HG03558 (cell line): ENCODE measurements at regions not wholly inside any gene's neighbourhood (a gene's known extent, or its start where the extent isn't known, plus 50 kb on each side); places are given as distances from the start of the nearest gene placed in this dataset.
A peak's percentile ranks its signal among the peaks of the same experiment; 100 is the strongest.
"Not testable (repeated sequence)": the region's sequence is repeated elsewhere in the genome, so short reads cannot be mapped to it uniquely, and the experiment has no call there.

ENCODE experiments used
- ATAC-seq: cut with Tn5 transposase; IDR thresholded peaks from one replicate; pipeline ENCODE4 v1.9.1; 2021; ENCODE audit warnings: moderate number of reproducible peaks; ENCODE audit not compliant: unreplicated experiment; ENCODE audit errors: extremely low read depth

DNA sequence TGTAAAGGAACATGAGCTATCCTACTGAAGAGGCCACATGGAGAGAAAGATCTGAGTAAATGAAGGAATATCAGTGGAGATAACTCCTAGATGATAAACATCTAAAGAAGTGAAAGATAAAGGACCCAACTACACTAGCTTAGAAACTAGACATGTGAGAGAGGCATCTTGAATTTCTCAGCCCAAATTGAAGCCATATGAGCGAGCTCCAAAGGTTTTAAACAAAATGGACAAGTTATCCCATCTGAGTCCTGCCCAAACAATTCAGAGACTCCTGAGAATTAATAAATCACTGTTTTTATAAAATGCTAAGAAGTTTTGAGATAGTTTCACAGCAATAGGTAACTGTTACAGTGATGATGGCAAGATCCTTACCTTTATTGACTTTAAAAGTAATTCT lies 438.9 kb downstream of the NAV3 start:
- no peak for ATAC-seq

- ATAC-seq = no peak
Measured at GRCh38 chr12:78271546-78271945, 440.9 kb downstream of the NAV3 start.

- ATAC-seq = no peak
Measured at GRCh38 chr12:78275886-78276285, 445.2 kb downstream of the NAV3 start.

GRCh38 chr12:78278706-78279190 lies 448.1 kb downstream of the NAV3 start:
- no peak for ATAC-seq

DNA sequence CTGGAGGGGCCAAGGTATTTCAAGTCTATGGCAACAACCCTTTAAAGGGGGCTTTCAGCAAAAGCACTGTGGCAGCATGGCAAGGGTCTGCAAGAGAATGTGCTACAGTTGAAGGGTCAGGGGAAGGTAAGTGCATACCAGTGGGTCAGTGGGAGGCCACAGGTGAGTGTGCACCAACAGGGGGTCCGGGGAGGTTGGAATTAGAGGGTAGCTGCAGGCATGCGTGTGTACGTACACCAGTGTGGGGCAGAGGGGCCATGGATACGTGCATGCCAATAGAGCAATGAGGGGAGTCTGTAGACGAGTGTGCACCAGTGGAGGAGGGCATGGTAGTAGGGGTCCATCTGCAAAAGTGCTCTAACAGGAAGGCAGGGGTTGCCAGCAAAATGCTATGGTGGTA lies 448.9 kb downstream of the NAV3 start:
- no peak for ATAC-seq

DNA sequence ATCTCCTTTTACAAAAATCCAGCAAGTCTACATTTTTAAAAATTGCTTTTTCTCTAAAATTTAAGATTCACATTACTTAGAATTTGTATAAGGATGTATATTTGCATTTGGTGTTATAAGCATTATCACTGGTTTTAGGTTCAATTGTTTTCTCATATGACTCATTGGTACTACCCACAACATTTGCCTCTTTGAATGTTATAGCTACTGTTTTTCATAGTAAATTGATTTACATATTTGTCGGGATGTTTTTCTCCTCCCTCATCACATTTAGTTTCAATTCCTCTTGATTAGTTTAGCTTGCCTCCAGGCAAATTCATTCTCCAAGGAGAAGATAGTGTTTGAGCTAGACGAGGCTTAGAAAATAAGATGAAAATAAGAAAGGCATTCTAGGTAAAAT lies 450.4 kb downstream of the NAV3 start:
- ATAC-seq = not testable (repeated sequence)

DNA sequence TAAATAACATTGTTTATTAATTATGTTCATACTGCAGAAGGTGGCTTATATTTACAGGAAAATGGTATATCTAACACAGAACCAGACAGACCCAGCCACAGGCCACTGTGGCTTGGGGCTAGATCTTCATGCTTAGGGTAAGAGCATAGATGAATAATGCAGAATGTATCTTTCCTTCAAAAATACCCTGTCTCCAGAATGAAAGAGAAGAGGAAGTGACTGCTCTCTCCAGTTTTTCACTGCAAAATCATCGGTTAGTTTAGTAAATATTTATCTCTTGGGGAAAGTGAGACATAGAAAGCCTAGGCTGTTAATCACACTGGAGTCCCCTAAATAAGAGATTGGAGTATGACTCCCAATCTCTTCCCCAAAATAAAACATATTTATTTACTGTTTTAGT lies 453.7 kb downstream of the NAV3 start:
- no peak for ATAC-seq

- no peak for ATAC-seq
Measured at GRCh38 chr12:78290606-78291345, 460.1 kb downstream of the NAV3 start.

DNA sequence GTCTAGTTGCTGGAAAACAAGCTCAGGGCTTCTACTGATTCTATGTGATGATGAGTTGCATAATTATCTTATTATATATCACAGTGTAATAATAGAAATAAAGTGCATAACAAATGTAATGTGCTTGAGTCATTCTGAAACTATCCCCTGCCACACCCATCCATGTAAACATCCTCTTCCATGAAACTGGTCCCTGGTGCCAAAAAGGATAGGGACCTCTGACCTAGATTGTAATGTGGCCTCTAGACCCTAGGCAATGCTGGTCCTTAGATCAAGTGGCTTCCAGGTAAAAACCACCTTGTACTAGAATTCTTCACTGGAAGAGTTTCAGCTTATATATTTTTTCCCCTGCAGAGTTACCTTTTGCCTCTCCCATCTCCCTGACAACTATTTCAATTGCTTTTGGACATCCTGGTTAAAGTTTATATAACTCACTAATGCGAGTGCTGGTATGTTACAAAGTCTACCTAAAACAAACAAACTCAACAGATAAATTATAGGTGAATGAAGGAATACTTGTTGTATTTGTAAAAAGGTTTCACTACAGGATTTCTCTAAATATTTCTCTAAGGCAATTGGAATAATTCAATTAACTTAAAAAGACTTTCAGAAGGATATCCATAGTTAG lies 462.5 kb downstream of the NAV3 start:
- no peak for ATAC-seq

DNA sequence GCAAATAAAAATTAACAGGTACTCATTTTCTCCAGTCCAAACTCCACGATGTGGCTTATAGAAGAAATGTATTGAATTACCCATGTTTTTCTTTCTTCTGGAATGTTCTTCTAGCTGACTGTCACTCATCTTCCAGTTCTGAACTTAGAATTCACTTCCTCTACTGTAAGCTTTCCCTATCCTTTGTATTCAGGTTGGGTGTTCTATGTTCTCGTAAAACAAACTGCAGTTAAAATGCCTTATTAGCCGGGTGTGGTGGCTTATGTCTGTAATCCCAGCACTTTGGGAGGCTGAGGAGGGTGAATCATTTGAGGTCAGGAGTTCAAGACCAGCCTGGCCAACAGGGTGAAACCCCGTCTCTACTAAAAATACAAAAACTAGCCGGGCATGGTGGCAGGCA lies 470.6 kb downstream of the NAV3 start:
- ATAC-seq = not testable (repeated sequence)

- ATAC-seq = no peak
Measured at GRCh38 chr12:78305808-78306207, 475.1 kb downstream of the NAV3 start.

DNA sequence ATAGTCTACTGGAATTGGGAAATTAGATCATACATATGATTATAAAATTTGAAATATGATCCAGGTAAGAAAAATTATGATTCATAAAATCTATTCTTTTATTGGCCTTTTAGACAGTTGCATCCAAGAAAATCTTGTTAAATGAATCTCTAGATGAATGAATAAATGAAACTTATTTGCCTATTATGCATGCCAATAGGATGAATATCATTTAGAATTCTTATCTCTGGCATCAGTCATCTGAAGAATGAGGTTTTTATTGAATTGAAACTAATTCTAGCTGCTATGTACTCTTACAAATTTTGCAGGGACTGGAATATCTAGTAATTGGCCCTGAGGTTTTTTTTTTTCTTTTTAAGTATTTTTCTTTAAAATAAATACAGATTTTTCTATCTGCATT lies 475.5 kb downstream of the NAV3 start:
- no peak for ATAC-seq

DNA sequence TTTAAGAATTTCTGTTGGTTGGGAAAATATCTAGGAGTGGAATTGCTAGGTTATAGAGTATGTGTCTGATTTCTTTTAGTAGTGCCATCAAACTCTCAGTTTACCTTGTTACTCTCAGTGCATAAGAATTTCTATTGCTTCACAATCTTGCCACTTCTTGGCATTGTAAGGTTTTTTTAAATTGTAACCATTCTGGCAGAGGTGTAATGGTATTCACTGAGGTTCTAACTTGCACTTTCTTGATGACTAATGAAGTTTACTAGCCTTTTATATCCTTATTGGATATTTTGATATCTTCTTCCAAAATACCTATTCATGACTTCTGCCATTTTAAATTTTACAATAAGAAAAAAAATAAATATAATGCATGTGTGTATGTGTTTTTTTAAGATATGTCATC lies 478.0 kb downstream of the NAV3 start:
- no peak for ATAC-seq

- no peak for ATAC-seq
Measured at GRCh38 chr12:78315028-78315427, 484.3 kb downstream of the NAV3 start.

DNA sequence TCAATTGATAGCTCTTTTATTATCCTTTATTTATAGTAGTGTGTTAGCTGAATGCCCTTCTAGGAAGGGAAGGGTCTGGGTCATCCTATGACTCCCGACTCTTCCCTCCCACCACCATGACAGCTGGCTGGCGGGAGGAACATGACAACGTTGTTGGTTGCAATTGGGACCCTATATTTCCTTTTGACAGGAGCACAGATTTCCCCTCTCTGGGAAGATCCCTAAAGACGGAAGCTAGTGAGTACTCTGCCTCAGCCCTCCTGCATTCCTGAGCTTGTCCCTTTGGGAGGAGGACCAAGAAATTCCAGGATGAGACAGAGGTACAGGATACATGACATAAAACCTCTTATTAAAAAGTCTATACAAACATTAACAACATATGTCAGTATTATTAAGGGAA lies 485.4 kb downstream of the NAV3 start:
- ATAC-seq = no peak

DNA sequence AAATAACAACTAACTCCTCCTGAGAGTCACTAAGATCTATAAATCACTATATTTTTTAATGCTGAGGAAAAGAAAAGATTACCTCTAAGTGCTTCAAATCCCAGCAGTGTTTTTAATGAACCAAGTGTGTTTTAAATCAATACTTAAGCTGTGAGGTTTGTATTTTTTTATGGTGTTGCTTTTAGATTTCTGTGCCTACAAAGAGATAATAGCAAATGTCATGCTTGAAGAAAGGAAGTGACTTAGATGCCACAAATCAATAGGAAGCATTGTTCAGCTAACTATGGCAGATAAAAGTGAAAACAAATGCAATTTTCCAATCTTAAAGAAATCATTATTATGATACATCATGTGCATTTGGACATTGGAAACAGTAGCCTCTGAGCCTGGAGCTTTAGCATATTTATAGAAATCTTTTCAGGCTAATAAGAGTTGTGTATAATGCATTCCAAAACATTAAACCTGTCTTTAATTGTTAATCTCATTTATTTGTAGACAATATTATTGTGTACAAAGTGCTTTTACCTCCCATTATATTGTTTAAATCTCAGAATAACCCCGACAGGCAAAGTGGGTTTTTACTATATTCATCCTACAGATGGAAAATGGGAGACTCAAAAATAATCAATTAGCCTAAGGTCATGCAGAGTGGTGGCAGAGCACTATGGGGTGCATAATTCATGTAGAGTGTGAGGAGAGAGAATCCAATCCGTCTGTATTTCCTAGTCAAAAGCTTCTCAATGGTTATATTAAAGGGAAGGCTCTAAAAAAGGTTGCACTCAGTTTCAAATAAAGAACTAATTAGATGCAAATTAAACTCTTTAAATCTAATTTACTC lies 486.2 kb downstream of the NAV3 start:
- ATAC-seq = no peak

DNA sequence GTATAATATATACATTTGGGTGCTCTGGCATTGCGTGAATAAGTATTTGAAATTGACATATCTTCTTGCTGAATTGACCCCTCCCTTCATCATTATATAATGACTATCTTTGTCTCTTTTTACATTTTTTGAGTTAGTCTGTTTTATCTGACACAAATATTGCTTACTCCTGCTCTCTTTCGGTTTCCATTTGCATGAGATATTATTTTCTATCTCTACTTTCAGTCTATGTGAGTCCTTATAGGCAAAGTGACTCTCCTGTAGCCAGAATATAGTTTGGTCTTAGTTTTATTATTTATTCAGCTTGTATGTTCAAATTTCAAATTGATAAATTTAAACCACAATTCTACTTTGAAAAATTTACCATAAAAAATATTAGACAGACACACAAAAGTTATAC lies 491.0 kb downstream of the NAV3 start:
- ATAC-seq = no peak

GRCh38 chr12:78323226-78323625 lies 492.5 kb downstream of the NAV3 start:
- no peak for ATAC-seq

DNA sequence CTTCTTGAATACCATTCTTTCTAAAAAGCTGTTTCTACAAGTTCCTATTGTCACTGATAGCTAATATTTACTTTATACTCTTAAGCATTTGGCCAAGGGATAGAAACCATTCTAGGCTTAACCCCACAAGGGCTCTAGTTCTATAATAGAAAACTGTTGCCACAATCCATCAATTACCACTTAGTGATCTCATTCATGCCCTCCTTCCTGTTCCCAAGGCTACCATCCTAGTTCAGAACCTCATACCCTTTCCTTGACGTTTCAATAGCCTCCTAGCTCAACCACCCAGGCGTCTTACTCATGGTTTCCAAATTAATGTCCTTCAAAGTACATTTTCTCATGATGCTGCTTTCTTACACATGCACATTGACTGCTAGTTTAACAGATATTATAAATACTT lies 493.5 kb downstream of the NAV3 start:
- no peak for ATAC-seq

GRCh38 chr12:78328524-78328923 lies 497.8 kb downstream of the NAV3 start:
- peak; percentile 50 for ATAC-seq

GRCh38 chr12:78330131-78330530 lies 499.4 kb downstream of the NAV3 start:
- ATAC-seq = no peak
